ENCODE measurements at regions not wholly inside any gene's neighbourhood (a gene's known extent, or its start where the extent isn't known, plus 50 kb on each side); places are given as distances from the start of the nearest gene placed in this dataset.

- Histone ChIP-seq H4K8ac (replicated peaks; ENCODE audit: insufficient read length, low read depth, low read length) (no peak overlapping the region), H3K18ac (ENCODE audit: insufficient read length, low read depth, low read length) (no peak overlapping the region), H2BK15ac (ENCODE audit: low read depth, low read length) (no peak overlapping the region), H2BK12ac (ENCODE audit: insufficient read length, low read depth, low read length) (no peak overlapping the region), H3K4ac (ENCODE audit: low read depth, low read length) (no peak overlapping the region), H3K23ac (ENCODE audit: insufficient read length, low read depth, low read length) (no peak overlapping the region), H3K27me3 (ENCODE audit: insufficient read depth, low read length) (no peaks in the 10 kb centered on the region), H4K20me1 (ENCODE audit: control insufficient read depth, insufficient read depth, insufficient read length) (no peaks in the 10 kb centered on the region), H4K91ac (ENCODE audit: insufficient read length, low read depth, low read length) (no peak overlapping the region), H2BK20ac (ENCODE audit: low read depth, low read length, poor library complexity, severe bottlenecking) (no peak overlapping the region), H3K23me2 (ENCODE audit: insufficient read length, low read depth, low read length, poor library complexity, severe bottlenecking) (no peaks in the 10 kb centered on the region), H4K5ac (ENCODE audit: insufficient read length, low read depth, low read length) (no peak overlapping the region), H3K79me2 (ENCODE audit: insufficient read depth, low read length) (no peaks in the 10 kb centered on the region), H3K9ac (ENCODE audit: extremely low read depth, insufficient read length, low read length) (no peak overlapping the region), H3T11ph (ENCODE audit: low read length) (no peak overlapping the region), H3K79me1 (ENCODE audit: insufficient read depth, low read depth, low read length, poor library complexity, severe bottlenecking) (no peaks in the 10 kb centered on the region), H3K56ac (ENCODE audit: insufficient read length, low read depth, low read length) (no peak overlapping the region), H3K27ac (ENCODE audit: insufficient read length, low read depth, low read length) (no peak overlapping the region), H2AFZ (ENCODE audit: low read length) (no peak overlapping the region), H2AK5ac (ENCODE audit: insufficient read length, low read length) (no peak overlapping the region), H2BK5ac (ENCODE audit: insufficient read length, low read length) (no peak overlapping the region), H3K9me3 (ENCODE audit: control insufficient read depth, low read depth, low read length) (no peaks in the 10 kb centered on the region), H3K14ac (ENCODE audit: insufficient read depth, low read length) (no peak overlapping the region), H3K4me1 (ENCODE audit: insufficient read depth, low read length) (no peaks in the 10 kb centered on the region), H2BK120ac (ENCODE audit: low read depth, low read length, poor library complexity, severe bottlenecking) (no peak overlapping the region), H3K4me2 (ENCODE audit: insufficient read depth, insufficient read length, low read length) (no peak overlapping the region)
- WGBS (ENCODE audit: extremely low coverage, insufficient read length, low lambda C conversion rate) = no CpG with 5 or more reads among the region's 7 CpGs
- no peak overlapping the region for H3K27ac Mint-ChIP-seq
- no peaks in the 10 kb centered on the region for H3K9me3 Mint-ChIP-seq
- DNase-seq = no peak
- no peaks in the 10 kb centered on the region for H3K27me3 Mint-ChIP-seq (ENCODE audit: low read depth)
- no peaks in the 10 kb centered on the region for H3K4me1 Mint-ChIP-seq
- TF ChIP-seq, protein P1, sequence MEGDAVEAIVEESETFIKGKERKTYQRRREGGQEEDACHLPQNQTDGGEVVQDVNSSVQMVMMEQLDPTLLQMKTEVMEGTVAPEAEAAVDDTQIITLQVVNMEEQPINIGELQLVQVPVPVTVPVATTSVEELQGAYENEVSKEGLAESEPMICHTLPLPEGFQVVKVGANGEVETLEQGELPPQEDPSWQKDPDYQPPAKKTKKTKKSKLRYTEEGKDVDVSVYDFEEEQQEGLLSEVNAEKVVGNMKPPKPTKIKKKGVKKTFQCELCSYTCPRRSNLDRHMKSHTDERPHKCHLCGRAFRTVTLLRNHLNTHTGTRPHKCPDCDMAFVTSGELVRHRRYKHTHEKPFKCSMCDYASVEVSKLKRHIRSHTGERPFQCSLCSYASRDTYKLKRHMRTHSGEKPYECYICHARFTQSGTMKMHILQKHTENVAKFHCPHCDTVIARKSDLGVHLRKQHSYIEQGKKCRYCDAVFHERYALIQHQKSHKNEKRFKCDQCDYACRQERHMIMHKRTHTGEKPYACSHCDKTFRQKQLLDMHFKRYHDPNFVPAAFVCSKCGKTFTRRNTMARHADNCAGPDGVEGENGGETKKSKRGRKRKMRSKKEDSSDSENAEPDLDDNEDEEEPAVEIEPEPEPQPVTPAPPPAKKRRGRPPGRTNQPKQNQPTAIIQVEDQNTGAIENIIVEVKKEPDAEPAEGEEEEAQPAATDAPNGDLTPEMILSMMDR (conservative IDR thresholded peaks at IDR 0.05) = no peak
- H3K36me3 Mint-ChIP-seq (ENCODE audit: insufficient read depth in 1 of 3, low read depth in 3 of 3) = peaks cover 0 to 7% (median 0%) of the 10 kb centered on the region in 3 experiments; a peak in 2 of 7 replicates
- no peak overlapping the region for H3K4me3 Mint-ChIP-seq
These were observed 51.9 kb upstream of the ATF7IP start for GRCh38 chr12:14313379-14314138.
